ENCODE measurements at regions not wholly inside any gene's neighbourhood (a gene's known extent, or its start where the extent isn't known, plus 50 kb on each side); places are given as distances from the start of the nearest gene placed in this dataset.

DNA sequence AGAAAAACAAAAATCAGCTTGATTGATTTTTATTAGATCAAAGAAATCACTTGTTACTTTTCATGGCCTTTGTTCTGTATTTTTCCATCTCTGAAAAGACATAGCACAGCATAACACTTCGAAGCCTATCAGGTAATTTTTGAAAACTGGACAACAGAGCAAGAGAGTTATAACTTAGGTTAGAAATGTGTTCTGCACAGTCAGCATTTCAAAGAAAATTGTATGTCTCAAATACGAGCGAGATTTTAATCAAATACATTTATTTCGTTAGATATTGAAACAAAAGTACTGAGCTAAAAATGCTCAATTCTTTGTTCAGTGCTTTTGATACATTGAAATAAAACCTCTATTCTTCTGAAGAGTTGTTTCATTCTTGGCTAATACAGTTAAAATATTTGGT, 144.1 kb upstream of the SLC10A2 start:
- ATAC-seq = no peak
- H3K27me3 ChIP-seq (ENCODE audit: low read depth) = no peaks in the 10 kb centered on the region
- no peaks in the 10 kb centered on the region for H3K4me1 ChIP-seq
- H3K9me3 ChIP-seq = no peaks in the 10 kb centered on the region
- no peak for DNase-seq
- no peaks in the 10 kb centered on the region for H3K36me3 ChIP-seq
- no peak overlapping the region for H3K27ac ChIP-seq
- intact Hi-C loops (cut with DNase I) = no loop called here
- no peak overlapping the region for H3K4me3 ChIP-seq
- TF ChIP-seq, protein P1, sequence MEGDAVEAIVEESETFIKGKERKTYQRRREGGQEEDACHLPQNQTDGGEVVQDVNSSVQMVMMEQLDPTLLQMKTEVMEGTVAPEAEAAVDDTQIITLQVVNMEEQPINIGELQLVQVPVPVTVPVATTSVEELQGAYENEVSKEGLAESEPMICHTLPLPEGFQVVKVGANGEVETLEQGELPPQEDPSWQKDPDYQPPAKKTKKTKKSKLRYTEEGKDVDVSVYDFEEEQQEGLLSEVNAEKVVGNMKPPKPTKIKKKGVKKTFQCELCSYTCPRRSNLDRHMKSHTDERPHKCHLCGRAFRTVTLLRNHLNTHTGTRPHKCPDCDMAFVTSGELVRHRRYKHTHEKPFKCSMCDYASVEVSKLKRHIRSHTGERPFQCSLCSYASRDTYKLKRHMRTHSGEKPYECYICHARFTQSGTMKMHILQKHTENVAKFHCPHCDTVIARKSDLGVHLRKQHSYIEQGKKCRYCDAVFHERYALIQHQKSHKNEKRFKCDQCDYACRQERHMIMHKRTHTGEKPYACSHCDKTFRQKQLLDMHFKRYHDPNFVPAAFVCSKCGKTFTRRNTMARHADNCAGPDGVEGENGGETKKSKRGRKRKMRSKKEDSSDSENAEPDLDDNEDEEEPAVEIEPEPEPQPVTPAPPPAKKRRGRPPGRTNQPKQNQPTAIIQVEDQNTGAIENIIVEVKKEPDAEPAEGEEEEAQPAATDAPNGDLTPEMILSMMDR (IDR thresholded peaks at IDR 0.05) = no peak

DNA sequence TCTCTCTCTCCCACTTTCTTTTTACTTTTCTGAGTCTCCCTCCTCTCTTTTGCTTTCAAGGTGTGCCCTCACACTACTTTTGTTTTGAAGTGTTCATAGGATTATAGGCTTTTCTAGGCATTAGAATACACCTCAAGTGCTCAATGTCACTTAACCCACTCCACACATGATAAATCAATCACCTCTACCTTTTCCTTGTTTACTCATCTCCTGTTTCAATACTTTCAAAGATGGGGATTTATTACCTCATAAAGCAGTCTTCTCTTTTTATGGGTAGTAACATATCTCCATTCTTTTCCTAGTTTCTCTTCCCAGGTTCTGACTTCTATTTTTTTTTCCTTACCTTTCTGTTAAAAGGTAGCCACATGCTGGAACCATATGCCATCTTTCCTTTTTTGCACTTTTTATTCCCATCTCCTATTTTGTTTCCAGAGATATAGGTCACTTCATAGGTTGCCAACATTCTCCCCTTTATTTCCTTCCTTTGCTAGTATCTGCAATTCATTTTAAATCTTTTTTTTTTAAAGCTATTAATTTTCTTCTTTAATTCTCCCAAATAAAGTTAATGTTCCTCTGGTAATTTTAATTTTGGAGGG, 137.6 kb upstream of the SLC10A2 start:
- intact Hi-C loops (cut with DNase I) = no loop called here
- no peaks in the 10 kb centered on the region for H3K27me3 ChIP-seq (ENCODE audit: low read depth)
- no peak overlapping the region for H3K27ac ChIP-seq
- TF ChIP-seq, protein P1 (IDR thresholded peaks at IDR 0.05) = no peak
- no peak for DNase-seq
- H3K4me1 ChIP-seq = no peaks in the 10 kb centered on the region
- no peak overlapping the region for H3K4me3 ChIP-seq
- no peaks in the 10 kb centered on the region for H3K36me3 ChIP-seq
- H3K9me3 ChIP-seq = peaks cover 4% of the 10 kb centered on the region
- ATAC-seq = no peak

DNA sequence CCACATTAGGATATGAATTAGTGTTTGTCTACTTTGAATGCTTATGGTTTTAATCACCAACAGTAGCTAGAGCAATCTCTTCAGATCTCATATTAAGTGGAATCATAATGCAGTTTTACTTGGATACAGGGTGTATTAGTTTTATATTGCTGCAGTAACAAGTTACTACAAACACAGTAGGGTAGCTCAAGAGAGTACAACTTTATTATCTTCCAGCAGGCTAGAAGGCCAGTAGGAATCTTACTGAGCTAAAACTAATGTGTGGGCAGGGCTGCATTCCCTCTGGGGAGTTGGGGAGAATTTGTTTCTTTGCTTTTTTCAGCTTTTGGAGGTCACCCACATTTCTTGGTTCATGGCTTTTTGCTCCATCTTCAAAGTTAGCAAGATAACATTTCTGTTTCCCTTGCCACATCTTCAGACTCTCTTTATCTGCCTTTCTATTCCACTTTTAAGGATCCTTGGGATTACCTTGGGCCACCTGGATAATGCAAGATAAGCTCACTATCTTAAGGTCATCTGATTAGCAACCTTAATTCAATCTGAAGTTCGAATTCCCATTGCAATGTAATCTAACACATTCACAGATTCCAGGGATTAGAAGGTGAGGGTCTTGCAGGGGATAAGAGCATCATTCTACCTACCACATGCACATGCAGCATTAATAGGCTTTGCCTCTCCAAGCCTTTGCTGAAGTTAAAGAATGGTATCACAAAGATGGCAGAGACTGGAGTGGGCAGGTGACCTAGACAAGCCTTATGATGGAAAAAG, 134.1 kb upstream of the SLC10A2 start:
- H3K4me3 ChIP-seq = no peak overlapping the region
- no peaks in the 10 kb centered on the region for H3K36me3 ChIP-seq
- no peak overlapping the region for H3K27ac ChIP-seq
- no peaks in the 10 kb centered on the region for H3K27me3 ChIP-seq (ENCODE audit: low read depth)
- no peaks in the 10 kb centered on the region for H3K4me1 ChIP-seq
- intact Hi-C loops (cut with DNase I) = no loop called here
- DNase-seq = no peak
- TF ChIP-seq, protein P1 (IDR thresholded peaks at IDR 0.05) = no peak
- H3K9me3 ChIP-seq = peaks cover 4% of the 10 kb centered on the region
- ATAC-seq = no peak

- ATAC-seq (no peak), DNase-seq (no peak)
- no peak overlapping the region for H3K4me3 ChIP-seq
- no peaks in the 10 kb centered on the region for H3K4me1 ChIP-seq
- peaks cover 4% of the 10 kb centered on the region for H3K9me3 ChIP-seq
- H3K27ac ChIP-seq = no peak overlapping the region
- no peaks in the 10 kb centered on the region for H3K27me3 ChIP-seq (ENCODE audit: low read depth)
- TF ChIP-seq, protein P1 (IDR thresholded peaks at IDR 0.05) = no peak
- intact Hi-C loops (cut with DNase I) = no loop called here
- H3K36me3 ChIP-seq = no peaks in the 10 kb centered on the region
Observed at GRCh38 chr13:103199380-103200088, 133.3 kb upstream of the SLC10A2 start.

GRCh38 chr13:103196356-103196755, 130.1 kb upstream of the SLC10A2 start:
- H3K4me3 ChIP-seq = no peak overlapping the region
- intact Hi-C loops (cut with DNase I) = no loop called here
- no peaks in the 10 kb centered on the region for H3K27me3 ChIP-seq (ENCODE audit: low read depth)
- peaks cover 4% of the 10 kb centered on the region for H3K9me3 ChIP-seq
- DNase-seq = no peak
- TF ChIP-seq, protein P1 (IDR thresholded peaks at IDR 0.05) = no peak
- H3K27ac ChIP-seq = no peak overlapping the region
- H3K4me1 ChIP-seq = no peaks in the 10 kb centered on the region
- H3K36me3 ChIP-seq = no peaks in the 10 kb centered on the region
- ATAC-seq = no peak
